GM23338 (cell line): ENCODE measurements at regions not wholly inside any gene's neighbourhood (a gene's known extent, or its start where the extent isn't known, plus 50 kb on each side); places are given as distances from the start of the nearest gene placed in this dataset.
"Not testable (repeated sequence)": the region's sequence is repeated elsewhere in the genome, so short reads cannot be mapped to it uniquely, and the experiment has no call there.

ENCODE experiments used
- ATAC-seq: fragments of 200-7000 bp; cut with Tn5 transposase; 3 replicates; pipeline ENCODE4 v1.9.1; 2020
- DNase-seq: peaks from one replicate; pipeline ENCODE4 v3.0.0-alpha.2; 2015; ENCODE audit warnings: low spot score
- H2AFZ ChIP-seq: fragments of 200-600 bp; sonication (generic); 2 replicates; pipeline ENCODE4 v1.8.0; 2016; ENCODE audit warnings: antibody characterized with exemption, mild to moderate bottlenecking, moderate library complexity
- H3F3A ChIP-seq: fragments of 200-600 bp; sonication (generic); replicated peaks from 2 replicates; pipeline ENCODE4 v1.8.0; 2017; ENCODE audit warnings: antibody characterized with exemption, mixed run types, low read depth
- H3K27ac ChIP-seq: fragments of 200-600 bp; sonication (generic); 2 replicates; pipeline ENCODE4 v1.6.1; 2016; ENCODE audit warnings: low read depth
- H3K27me3 ChIP-seq: fragments of 200-600 bp; sonication (generic); 2 replicates; pipeline ENCODE4 v1.8.0; 2016; ENCODE audit warnings: mild to moderate bottlenecking, mixed run types, moderate library complexity; ENCODE audit not compliant: insufficient read depth
- H3K36me3 ChIP-seq: fragments of 200-600 bp; sonication (generic); 2 replicates; pipeline ENCODE4 v1.8.0; 2016; ENCODE audit warnings: mild to moderate bottlenecking; ENCODE audit not compliant: insufficient read depth
- H3K4me1 ChIP-seq: fragments of 200-600 bp; sonication (generic); 2 replicates; pipeline ENCODE4 v1.8.0; 2016; ENCODE audit warnings: mild to moderate bottlenecking, moderate library complexity; ENCODE audit not compliant: insufficient read depth
- H3K4me2 ChIP-seq: fragments of 200-600 bp; sonication (generic); 2 replicates; pipeline ENCODE4 v1.7.1; 2017; ENCODE audit warnings: mixed run types
- H3K4me3 ChIP-seq: fragments of 200-600 bp; sonication (generic); 2 replicates; pipeline ENCODE4 v1.6.1; 2016; ENCODE audit warnings: mixed run types
- H3K79me2 ChIP-seq: fragments of 200-600 bp; sonication (generic); replicated peaks from 2 replicates; pipeline ENCODE4 v1.8.0; 2017; ENCODE audit warnings: mild to moderate bottlenecking; ENCODE audit not compliant: insufficient read depth
- H3K9me2 ChIP-seq: fragments of 200-600 bp; sonication (generic); 2 replicates; pipeline ENCODE4 v1.8.0; 2017; ENCODE audit not compliant: insufficient read depth
- H4K20me1 ChIP-seq: fragments of 200-600 bp; sonication (generic); replicated peaks from 2 replicates; pipeline ENCODE4 v1.8.0; 2017; ENCODE audit warnings: mild to moderate bottlenecking; ENCODE audit not compliant: insufficient read depth
- H3K27ac Mint-ChIP-seq: 2 replicates; pipeline ENCODE4 v1.8.0; 2020; ENCODE audit warnings: inconsistent platforms, mild to moderate bottlenecking, moderate library complexity, mixed read lengths
- H3K27me3 Mint-ChIP-seq: 3 replicates; pipeline ENCODE4 v1.8.0; 2022; ENCODE audit warnings: low read depth, mild to moderate bottlenecking, moderate library complexity, mixed read lengths, inconsistent platforms; ENCODE audit not compliant: insufficient read depth, poor library complexity
- H3K36me3 Mint-ChIP-seq: 3 replicates; pipeline ENCODE4 v1.8.0; 2021; ENCODE audit warnings: low read depth, mild to moderate bottlenecking, inconsistent platforms, moderate library complexity, mixed read lengths
- H3K4me1 Mint-ChIP-seq: 3 replicates; pipeline ENCODE4 v1.8.0; 2020; ENCODE audit warnings: mild to moderate bottlenecking, inconsistent platforms, mixed read lengths
- H3K4me3 Mint-ChIP-seq: 3 replicates; pipeline ENCODE4 v1.8.0; 2021; ENCODE audit warnings: moderate library complexity, mild to moderate bottlenecking, inconsistent platforms, mixed read lengths
- H3K9me3 Mint-ChIP-seq: 3 replicates; pipeline ENCODE4 v1.8.0; 2020; ENCODE audit warnings: moderate library complexity, mild to moderate bottlenecking, inconsistent platforms, mixed read lengths
- CTCF ChIP-seq, 2 experiments: fragments of 200-600 bp in 1 of 2; sonication (generic) in 1 of 2; conservative IDR thresholded peaks; 2 replicates each; pipeline versions ENCODE4 v1.5.1 to v1.6.1; 2016 to 2017; ENCODE audit warnings: antibody characterized with exemption in 2 of 2, low read depth in 2 of 2, mild to moderate bottlenecking in 2 of 2, moderate library complexity in 1 of 2
- JUNB ChIP-seq: IDR thresholded peaks from one replicate; pipeline ENCODE4 v1.6.1; 2016; ENCODE audit warnings: antibody characterized with exemption; ENCODE audit not compliant: unreplicated experiment
- POLR2AphosphoS5 ChIP-seq: IDR thresholded peaks from 2 replicates; pipeline ENCODE4 v1.6.1; 2016; ENCODE audit warnings: antibody characterized with exemption, low read depth
- REST ChIP-seq: IDR thresholded peaks from one replicate; pipeline ENCODE4 v1.6.1; 2018; ENCODE audit warnings: antibody characterized with exemption; ENCODE audit not compliant: unreplicated experiment
- STAT1 ChIP-seq: IDR thresholded peaks from one replicate; pipeline ENCODE4 v1.6.1; 2016; ENCODE audit warnings: antibody characterized with exemption; ENCODE audit not compliant: unreplicated experiment
- ZNF114 ChIP-seq: fragments of 250-450 bp; sonication (Bioruptor Pico); IDR thresholded peaks from 2 replicates; pipeline ENCODE4 v1.5.0; 2020; ENCODE audit warnings: mild to moderate bottlenecking, moderate library complexity
- ZNF331 ChIP-seq: fragments of 250-450 bp; sonication (Bioruptor Pico); IDR thresholded peaks from 2 replicates; pipeline ENCODE4 v1.5.0; 2020; ENCODE audit warnings: low read depth, mild to moderate bottlenecking, moderate library complexity

DNA sequence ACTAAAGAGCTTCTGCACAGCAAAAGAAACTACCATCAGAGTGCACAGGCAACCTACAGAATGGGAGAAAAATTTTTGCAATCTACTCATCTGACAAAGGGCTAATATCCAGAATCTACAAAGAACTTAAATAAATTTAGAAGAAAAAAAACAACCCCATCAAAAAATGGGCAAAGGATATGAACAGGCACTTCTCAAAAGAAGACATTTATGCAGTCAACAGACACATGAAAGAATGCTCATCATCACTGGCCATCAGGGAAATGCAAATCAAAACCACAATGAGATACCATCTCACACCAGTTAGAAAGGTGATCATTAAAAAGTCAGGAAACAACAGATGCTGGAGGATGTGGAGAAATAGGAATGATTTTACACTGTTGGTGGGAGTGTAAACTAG is 351.0 kb upstream of the PROX1 start:
- not testable (repeated sequence) for H3K4me3 ChIP-seq, H3K27me3 ChIP-seq, H3K36me3 ChIP-seq, H3K9me2 ChIP-seq, H3K27me3 Mint-ChIP-seq, H2AFZ ChIP-seq, H3K36me3 Mint-ChIP-seq, H3K4me2 ChIP-seq, H3K27ac ChIP-seq, H4K20me1 ChIP-seq, ATAC-seq, H3K4me3 Mint-ChIP-seq, H3K79me2 ChIP-seq, H3K4me1 Mint-ChIP-seq, DNase-seq, H3K27ac Mint-ChIP-seq, H3F3A ChIP-seq, H3K4me1 ChIP-seq
- H3K9me3 Mint-ChIP-seq, result peaks cover 26% of the 10 kb centered on the region; the same call in 2 of the 3 replicates

GRCh38 chr1:213641312-213641711 is 346.5 kb upstream of the PROX1 start:
- no peak overlapping the region for H3K4me3 ChIP-seq
- no peaks in the 10 kb centered on the region for H3K27me3 ChIP-seq
- H3K27ac ChIP-seq, result no peak overlapping the region
- no peaks in the 10 kb centered on the region for H3K9me2 ChIP-seq
- no peak overlapping the region for H3K4me2 ChIP-seq
- no peaks in the 10 kb centered on the region for H3K4me1 ChIP-seq
- no peaks in the 10 kb centered on the region for H3K79me2 ChIP-seq
- Mint-ChIP-seq H3K36me3 (no peaks in the 10 kb centered on the region), H3K27ac (no peak overlapping the region), H3K4me1 (peaks cover under 1% of the 10 kb centered on the region; the same call in 1 of the 3 replicates), H3K4me3 (no peak overlapping the region), H3K27me3 (no peaks in the 10 kb centered on the region), H3K9me3 (0 out of 3 replicates have a peak, but pooled peaks cover 3% of the 10 kb centered on the region)
- no peaks in the 10 kb centered on the region for H3K36me3 ChIP-seq
- no peaks in the 10 kb centered on the region for H4K20me1 ChIP-seq
- TF ChIP-seq POLR2AphosphoS5 (no peak), ZNF114 (CRISPR knock-in tag) (no peak), REST (no peak), JUNB (no peak), CTCF (conservative IDR thresholded peaks at IDR 0.05; ENCODE audit: low read depth in 2 of 2) (no peak), STAT1 (no peak), ZNF331 (CRISPR knock-in tag) (no peak)
- ATAC-seq (no peak), DNase-seq (no peak)
- H3F3A ChIP-seq, result no peaks in the 10 kb centered on the region
- no peak overlapping the region for H2AFZ ChIP-seq
